GM18520 (cell line): ENCODE measurements at regions not wholly inside any gene's neighbourhood (a gene's known extent, or its start where the extent isn't known, plus 50 kb on each side); places are given as distances from the start of the nearest gene placed in this dataset.

ENCODE experiments used
- ATAC-seq: cut with Tn5 transposase; IDR thresholded peaks from one replicate; pipeline ENCODE4 v1.9.1; 2021; ENCODE audit not compliant: unreplicated experiment

DNA sequence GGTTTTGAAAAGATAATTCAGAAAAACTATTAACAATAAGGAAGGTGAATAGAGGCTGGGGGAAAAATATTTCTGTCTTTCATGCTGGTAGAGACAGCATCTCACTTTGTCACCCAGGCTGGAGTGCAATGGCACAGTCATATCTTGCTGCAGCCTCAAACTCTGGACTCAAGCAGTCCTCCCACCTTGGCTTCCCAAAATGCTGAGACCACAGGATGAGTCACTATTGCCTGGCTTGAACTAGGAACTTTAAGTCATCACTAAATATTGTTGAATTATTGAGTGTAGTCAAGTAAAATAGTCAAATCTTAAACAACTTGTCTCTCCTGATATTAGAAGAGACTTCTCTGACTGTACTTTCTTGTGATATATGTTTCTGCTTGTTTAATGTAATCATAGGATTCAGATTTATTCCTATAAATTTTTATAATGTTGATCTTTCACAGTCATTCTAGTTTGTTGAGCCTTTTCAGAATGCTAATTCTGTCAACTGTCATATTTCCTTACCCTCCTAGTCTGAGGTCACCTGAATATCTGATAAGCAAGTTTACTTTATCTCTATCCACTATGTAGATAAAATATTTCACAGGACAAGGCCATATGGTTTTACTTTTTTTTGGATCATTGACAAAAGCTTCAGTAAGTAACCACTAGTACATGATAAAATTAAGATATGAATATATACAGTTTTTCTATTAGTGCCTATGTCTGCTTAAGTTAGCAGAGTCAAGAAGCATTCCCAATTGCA, 1696.5 kb downstream of the MAT2B start:
- no peak for ATAC-seq

DNA sequence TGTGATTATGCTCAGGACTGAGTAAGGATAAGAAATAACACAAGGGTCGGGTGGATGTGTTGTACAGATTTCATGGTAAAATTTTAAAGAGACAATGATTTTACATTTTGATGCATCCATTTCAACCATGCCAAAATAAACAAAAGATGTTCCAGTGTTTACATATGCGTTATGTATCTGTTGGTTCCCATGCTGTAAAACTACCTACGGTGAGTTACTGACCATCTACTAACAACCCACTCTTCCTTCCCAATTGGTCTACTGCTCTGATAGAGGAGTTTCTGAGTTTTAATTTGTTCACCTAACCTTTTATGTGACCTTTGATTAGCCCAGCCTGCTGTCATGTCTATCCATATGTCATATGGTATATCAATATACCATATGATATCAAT, 1697.1 kb downstream of the MAT2B start:
- ATAC-seq: no peak

DNA sequence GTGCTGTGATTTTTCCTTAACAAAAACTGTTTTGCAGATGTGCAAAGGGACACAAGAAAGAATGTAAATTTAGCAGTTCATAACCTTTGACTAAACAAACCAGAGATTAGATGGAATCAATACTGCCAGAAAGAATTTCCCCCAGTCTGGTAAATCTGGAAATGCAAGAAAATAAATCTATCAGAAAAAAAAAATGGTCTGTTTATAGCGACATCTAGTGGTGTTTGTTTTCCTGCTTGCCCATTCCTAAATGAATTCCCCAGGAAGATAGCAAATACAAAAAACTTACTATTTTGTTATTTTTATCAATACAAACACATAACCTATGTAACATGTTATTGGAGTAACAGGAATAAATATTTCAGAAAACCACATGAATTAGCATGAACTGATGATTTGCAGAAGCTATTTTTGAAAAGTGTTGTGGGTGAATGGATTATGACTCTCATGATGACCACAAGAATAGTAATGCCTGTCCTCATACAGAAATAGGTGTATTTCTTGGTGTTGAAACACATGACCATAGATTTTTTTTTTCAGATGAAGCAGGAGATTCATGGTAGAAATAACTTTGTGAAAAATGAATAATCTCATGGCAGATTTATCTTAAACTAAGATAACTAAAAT, 1703.8 kb downstream of the MAT2B start:
- no peak for ATAC-seq

DNA sequence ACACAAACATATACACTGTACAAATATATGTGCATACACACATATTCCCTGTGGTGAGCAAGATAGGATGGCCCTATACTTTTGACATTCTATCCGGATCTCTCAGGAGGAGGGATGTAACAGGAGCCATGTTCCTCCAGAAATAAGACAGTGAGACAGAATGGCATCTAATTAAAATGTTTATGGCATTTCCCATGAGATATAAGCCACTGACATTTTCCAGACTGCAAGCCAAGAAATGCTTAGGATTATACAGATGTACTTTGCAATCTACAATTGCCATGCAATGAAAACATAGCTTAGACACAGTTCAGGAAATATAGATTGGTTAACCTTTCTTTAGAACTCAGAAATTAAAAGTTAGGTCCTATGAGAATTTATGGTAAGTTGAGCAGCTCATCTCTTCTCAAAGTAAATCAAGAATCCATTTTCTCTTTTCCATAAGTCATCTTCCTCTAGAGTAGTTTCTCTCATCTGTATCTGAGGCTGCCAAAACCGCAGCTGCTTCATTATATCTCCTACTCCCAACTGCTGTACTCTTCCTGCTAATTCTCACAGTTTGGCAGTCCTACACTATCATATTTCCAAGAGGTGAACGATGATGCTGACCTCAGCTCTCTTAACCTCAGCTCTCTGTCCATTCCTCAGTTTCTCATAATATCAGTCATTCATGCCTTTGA, 1719.1 kb downstream of the MAT2B start:
- no peak for ATAC-seq

DNA sequence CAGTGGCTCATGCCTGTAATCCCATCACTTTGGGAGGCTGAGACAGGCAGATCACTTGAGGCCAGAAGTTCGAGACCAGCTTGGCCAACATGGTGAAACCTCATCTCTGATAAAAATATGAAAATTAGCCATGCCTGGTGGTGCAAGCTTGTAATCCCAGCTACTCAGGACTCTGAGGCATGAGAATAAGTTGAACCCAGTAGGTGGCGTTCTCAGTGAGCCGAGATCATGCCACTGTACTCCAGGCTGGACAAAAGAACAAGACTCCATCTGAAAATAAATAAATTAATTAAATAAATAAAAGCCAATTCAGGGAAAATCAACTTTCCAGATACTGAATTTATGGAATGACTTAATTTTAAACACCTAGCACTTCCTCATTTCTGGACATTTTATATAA, 1722.1 kb downstream of the MAT2B start:
- ATAC-seq: no peak

DNA sequence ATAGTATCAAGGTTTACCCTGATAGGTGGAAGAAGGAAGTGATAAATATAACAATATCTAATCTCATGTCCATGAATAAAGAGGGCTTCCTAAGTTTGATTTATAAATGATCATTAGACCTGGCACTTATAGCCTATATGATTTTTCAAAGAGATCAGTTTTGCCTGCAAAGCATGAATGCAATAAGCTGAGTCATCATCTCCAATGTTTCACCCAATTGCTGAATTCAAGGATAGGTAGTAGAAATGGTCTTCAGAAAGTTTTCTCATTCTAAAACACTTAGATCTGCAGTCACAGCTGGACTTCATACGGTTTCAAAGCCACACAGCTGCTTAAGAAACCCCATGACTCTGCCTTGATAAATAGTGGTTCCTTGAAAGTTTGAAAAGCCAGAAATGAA, 1722.8 kb downstream of the MAT2B start:
- ATAC-seq: no peak

DNA sequence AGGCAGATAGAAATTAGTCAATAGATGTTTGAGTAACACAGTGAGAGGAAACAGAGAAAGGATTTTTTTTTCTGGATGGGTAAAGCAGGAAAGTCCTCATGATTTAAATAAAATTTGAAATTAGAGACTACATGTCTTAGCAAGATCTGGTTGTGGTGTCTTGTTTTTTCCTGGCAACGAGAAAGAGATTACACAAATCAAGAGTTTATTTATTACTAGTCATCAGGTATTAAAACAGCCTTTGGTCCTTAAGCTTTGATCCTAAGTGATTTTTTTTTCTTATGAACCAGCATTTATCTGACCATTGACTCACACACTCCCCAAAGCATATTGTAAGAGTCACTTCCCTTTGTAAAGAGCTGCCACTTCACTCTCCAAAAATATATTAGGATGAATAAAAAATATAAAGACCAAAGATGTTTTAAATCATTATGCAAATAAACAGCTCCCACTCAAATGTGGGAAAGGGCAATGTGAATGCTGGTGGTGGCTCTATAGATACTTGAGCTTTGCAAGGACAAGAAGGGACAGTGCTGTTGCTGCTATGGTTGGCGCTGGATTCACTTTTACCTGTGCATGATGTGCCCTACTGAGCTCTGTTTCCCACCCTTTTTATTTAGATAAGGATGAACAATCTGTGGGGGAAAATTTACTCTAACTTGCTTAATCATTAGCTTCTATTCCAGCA, 1726.5 kb downstream of the MAT2B start:
- no peak for ATAC-seq

DNA sequence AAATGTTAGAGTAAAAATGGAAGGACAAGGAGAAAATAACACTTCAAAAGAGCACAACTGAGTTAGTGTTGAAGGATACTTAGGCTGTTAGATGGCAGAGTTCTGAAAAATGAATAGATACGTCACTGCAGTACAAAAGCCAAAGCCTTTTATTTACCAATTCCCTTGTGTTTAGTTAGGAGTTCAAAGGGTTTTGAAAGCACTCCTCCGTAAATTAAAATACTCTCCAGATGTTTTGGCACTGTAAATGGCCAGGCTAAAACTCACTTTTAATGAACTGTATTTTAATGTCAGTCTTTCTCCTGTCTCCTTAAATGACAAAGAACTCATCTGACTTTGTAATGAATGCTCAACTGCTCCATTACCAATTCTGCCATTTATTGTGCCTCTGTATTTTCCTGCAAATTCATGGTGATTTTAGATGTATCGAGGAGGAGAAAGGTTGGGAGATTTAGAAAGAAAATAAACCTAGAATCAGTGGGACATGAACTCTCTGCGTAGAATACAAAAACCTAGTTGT, 1727.2 kb downstream of the MAT2B start:
- no peak for ATAC-seq

DNA sequence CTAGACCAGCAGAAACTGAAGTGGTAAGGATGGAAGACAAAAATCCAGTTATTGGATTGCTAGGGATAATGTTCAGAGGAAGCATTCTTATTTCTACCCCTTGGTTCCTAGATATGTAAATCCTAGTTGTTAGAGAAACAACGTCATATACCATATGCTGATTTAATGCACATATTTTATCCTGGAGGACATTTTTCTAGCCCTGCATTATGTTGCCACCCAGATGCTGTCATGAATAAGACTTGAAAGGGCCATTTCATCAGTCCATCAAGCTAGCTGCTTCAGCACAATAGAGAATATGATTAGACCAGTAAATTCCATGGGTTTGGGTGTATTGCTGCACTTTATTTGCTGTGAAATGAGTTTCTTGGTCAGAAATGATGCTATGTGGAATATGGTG, 1736.4 kb downstream of the MAT2B start:
- no peak for ATAC-seq

DNA sequence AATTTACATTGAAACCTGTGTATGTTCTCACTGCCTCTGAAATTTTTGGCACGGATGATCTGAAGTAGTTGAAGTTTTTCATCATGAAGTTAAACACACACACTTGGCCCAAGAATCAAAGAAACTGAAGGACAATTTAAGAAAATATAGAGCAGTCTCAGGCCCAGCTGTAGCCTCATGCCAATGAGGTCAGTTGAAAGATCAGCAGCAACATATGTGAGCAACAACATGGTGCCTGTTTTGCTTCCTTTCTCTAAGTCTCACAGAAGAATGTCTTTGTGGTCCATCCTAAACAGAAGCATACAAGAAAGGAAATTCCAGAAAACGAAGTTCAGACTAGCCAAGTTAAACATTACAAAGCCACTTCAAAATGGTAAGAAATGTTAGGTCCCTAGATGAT, 1737.2 kb downstream of the MAT2B start:
- no peak for ATAC-seq

DNA sequence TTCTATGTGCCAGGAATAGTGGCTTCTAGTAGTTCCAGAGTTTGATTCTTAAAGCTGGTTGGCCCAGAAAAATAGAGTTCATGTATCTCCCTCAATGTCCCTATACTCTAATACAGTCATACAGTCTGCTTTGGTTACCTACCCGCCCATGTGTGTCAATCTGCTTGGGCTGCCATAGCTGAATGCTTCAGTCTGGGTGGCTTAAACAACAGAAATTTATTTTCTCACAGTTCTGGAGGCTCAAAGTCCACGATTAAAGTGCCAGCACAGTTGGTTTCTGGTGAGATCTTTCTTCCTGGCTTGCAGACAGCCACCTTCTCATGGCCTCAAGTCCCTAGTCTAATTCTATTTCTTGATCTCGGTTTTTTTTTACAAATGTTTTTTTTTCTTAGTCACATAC, 1739.0 kb downstream of the MAT2B start:
- ATAC-seq: no peak

DNA sequence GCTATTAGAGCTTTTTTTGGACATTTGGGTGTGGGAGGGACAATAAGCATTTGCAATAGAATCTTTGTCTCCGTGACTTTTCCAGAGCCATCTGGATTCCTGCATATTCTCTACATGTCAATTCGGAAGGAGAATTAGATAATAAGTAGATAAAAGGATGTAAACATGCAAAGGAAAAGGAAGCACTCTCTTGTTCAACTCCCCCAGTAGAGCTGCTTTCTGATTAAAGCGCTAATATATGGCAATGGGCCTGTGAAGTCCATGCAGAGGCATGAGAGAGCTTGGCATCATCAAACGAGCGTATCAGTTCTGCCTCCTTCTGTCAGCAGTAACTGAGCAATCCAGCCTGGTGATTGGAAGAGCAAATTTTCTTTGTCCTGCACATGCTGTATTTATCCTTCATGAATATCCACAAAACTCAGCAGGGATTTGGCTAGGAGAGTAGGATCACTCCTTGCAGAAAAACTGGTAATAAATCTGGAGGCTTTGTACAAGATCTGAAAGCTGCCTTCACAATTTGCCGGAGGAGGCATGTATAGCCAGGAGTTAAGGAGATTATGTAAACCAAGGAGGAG, 1752.9 kb downstream of the MAT2B start:
- ATAC-seq: no peak

DNA sequence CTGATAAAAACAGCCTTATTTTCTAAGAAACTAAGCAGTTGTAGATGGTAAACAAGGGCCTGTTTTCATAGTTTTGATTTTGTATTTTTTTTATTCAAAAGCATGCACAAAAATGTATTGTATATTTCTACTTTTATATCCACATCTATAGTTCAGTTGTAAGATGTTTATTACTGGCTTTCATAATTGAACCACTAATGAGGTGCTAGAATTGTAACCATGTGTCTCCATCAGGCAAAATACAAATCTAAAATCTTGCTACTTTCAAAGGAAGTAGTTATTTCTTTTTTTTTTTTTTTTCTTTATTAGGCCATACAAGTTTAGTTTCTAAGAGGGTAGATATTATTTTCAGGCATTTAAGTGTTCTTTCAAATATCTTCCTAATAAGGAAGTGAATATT, 1755.0 kb downstream of the MAT2B start:
- no peak for ATAC-seq

DNA sequence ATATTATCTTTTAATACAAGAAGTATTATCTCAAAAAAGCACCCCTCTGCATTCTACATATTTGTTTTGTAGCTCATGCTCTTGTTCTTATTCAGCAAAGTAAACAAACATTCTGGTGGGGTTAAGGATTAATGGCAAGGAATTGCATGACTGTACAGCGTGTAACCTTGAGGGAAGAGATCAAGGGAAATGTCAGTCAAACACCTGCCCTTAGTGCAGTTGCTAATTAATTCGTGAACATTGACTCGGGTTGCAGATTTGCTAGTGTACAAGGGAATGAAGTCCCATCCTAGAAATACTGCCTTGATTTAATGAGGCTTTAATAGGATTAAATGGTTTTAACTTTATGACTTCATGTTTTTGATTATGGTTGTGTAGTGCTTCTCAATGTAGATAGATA, 1758.1 kb downstream of the MAT2B start:
- ATAC-seq: no peak

DNA sequence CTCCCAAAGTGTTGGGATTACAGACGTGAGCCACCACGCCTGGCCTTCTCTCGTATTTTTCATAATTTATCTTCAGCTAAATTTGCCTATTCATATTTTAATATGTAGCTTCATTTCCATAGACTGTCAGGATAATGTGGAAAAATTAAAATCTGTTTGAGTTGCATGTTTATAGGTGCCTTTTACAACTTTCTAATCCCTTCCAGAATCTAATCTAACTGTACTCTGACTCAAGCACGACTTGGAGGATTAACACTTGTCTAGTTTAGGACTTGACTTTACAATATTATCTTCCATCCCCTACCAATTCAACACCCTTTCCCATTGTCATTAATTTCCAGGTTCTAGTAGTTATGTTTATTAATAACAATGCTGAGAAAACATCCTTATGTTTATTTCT, 1761.5 kb downstream of the MAT2B start:
- no peak for ATAC-seq

DNA sequence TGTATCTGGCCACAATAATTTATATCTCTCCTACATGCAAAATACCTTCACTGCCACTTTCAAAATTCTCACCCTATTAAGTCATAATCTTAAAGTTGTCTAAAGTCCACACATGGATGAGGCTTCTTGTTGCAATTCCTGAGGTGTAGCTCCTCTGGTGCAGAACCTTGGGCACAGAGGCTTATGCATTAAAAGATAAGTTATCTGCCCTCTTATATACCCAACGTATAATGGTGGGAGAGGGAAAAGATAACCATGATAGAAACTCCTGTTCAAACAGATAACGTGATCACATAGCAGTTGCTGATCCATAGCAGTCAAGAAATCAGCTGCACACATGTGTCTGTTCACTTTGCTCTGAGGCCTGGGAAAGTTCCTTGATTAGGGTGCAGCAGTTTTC, 1767.0 kb downstream of the MAT2B start:
- ATAC-seq: no peak

DNA sequence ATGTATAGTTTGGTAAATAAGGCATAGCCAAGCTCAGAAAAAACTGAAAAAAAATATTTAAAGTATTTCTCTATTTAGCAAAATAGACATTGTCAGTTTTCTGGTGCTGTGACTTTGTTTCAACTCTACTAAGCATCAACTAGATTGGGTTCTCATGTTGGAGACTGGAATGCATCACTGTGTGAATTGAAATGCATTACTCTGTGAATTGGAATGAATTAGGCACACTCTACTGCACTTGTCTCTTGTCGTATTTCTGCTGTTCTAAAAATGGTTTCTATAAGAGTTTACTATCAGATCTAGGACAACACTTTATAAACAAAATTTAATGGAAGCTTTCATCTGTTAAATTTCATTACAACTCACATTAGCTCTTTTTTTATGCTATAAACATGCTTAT, 1772.2 kb downstream of the MAT2B start:
- ATAC-seq: no peak

DNA sequence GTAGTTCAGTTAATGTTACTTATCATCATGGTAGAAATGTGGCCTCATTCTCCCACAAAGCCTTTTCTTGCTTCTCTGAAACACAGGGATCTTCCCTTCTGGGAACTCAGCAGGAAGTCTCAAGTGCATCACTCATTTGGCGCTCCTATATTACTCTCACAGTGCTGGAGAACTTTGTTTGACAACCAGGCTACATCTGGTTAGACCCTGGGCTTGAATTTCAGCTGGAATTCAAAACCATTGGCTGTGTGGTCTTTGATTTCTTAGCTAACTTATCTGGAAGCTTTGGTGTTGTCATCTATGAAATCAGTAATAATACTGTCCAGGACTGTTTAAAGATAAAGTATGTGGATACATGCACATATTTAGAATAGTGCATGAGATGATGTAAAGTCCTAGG, 1777.1 kb downstream of the MAT2B start:
- ATAC-seq: no peak

DNA sequence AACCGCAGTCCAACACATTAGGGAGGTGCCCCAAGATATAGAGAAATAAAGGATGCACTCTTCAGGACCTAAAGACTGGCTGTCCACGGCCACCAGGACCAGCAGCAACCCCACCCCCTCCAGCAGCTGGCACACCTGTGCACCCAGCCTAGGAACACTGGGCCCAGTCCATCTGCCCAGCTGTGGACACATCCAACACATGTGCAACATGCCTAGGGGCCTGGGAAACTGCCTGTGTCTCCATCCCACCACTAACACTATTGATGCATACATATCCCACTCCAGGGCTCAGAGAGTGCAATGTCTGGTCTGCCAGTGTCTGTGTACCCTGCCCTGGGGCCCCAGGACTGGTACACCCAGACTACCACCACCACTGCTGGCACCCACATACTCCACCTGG, 1781.3 kb downstream of the MAT2B start:
- ATAC-seq: no peak

DNA sequence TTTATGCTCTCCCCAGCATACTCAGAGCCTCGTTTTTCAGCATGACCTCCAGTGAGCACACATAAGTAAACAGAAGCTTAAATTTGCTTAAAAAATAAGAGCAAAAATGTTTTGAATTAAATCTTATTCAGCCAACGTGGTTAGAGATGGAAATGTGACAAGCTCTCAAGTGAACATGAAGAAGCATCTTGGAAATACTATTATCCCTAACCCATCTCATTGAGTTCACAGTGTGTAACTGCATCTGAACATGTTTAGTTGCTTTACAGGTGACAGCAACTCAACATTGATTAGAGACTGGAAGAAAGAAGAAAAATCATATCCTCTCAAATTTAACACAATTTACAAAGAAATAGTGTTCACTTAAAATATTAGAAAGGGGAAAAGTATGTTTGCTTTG, 1785.1 kb downstream of the MAT2B start:
- ATAC-seq: no peak

DNA sequence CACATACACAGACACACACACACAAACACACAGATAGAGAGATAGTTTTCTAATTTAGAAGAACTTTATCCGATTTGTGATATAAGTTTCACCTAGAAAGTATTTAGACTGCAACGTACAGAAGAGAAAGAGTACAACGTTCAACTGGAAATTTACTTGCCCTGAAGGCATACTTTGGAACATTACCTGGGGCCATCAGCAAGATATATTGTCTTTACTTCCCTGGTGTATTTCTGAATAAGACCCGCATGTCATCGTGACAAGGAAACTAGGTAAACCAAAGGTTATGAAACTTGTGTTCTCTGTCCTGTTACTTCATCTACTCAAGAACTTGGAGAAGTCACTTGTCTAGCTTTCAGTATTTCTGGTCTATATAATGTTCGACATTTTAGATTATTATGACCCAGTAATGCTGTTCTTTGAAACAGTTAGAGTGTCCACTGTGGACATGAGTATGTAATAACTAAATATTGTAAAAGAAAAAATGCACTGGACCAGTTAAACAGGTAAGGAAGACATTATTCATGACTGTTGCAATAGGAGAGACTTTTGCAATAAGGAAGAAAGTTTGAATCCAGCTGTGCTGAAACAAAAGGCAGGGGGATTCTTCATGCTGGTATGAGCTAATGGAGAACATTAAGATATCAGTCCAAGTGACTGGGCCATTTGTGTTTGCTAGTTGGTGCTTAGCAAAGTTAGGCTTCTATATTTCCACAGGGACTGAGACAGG, 1791.1 kb downstream of the MAT2B start:
- ATAC-seq: no peak
